SK-N-SH treated with all-trans-retinoic acid at 6 μM for 48 hours (cell line): ENCODE measurements at regions not wholly inside any gene's neighbourhood (a gene's known extent, or its start where the extent isn't known, plus 50 kb on each side); places are given as distances from the start of the nearest gene placed in this dataset.

Experiments used
- ATAC-seq: fragments of 200-7000 bp; cut with Tn5 transposase; 3 replicates; pipeline ENCODE4 v1.9.1; 2020; ENCODE audit warnings: mild to moderate bottlenecking, moderate library complexity
- BACH2 ChIP-seq: fragments of 250-450 bp; sonication (Bioruptor Pico); IDR thresholded peaks from 2 replicates; pipeline ENCODE4 v1.9.0; 2021; ENCODE audit warnings: mild to moderate bottlenecking, borderline replicate concordance
- CREB5 ChIP-seq: fragments of 250-450 bp; sonication (Bioruptor Pico); IDR thresholded peaks from 2 replicates; pipeline ENCODE4 v1.5.1; 2020; ENCODE audit warnings: low read depth, mild to moderate bottlenecking, moderate library complexity
- CSDC2 ChIP-seq: fragments of 250-450 bp; sonication (Bioruptor Pico); IDR thresholded peaks from 2 replicates; pipeline ENCODE4 v1.5.0; 2020; ENCODE audit warnings: mild to moderate bottlenecking, moderate library complexity
- CSRNP3 ChIP-seq: fragments of 250-450 bp; sonication (Bioruptor Pico); IDR thresholded peaks from 2 replicates; pipeline ENCODE4 v1.5.1; 2021; ENCODE audit warnings: mild to moderate bottlenecking, moderate library complexity
- GLIS3 ChIP-seq: fragments of 250-450 bp; sonication (Bioruptor Pico); IDR thresholded peaks from 2 replicates; pipeline ENCODE4 v1.5.0; 2020; ENCODE audit warnings: mild to moderate bottlenecking, moderate library complexity
- ISL1 ChIP-seq: fragments of 250-450 bp; sonication (Bioruptor Pico); IDR thresholded peaks from 2 replicates; pipeline ENCODE4 v2.1.2; 2022; ENCODE audit warnings: mild to moderate bottlenecking, moderate library complexity
- OSR1 ChIP-seq: fragments of 250-450 bp; sonication (Bioruptor Pico); IDR thresholded peaks from 2 replicates; pipeline ENCODE4 v1.8.0; 2022; ENCODE audit warnings: moderate library complexity, mild to moderate bottlenecking, inconsistent platforms
- PATZ1 ChIP-seq: fragments of 250-450 bp; sonication (Bioruptor Pico); IDR thresholded peaks from 2 replicates; pipeline ENCODE4 v1.8.0; 2020; ENCODE audit warnings: mild to moderate bottlenecking, moderate library complexity, borderline replicate concordance
- POU6F1 ChIP-seq: fragments of 250-450 bp; sonication (Bioruptor Pico); IDR thresholded peaks from 2 replicates; pipeline ENCODE4 v1.8.0; 2021; ENCODE audit warnings: low read depth, mild to moderate bottlenecking, moderate library complexity, borderline replicate concordance
- PPARA ChIP-seq: fragments of 250-450 bp; sonication (Bioruptor Pico); IDR thresholded peaks from 2 replicates; pipeline ENCODE4 v1.5.0; 2020; ENCODE audit warnings: mild to moderate bottlenecking, borderline replicate concordance
- RARB ChIP-seq: fragments of 250-450 bp; sonication (Bioruptor Pico); IDR thresholded peaks from 2 replicates; pipeline ENCODE4 v1.8.0; 2021; ENCODE audit warnings: mild to moderate bottlenecking, moderate library complexity
- SNAI2 ChIP-seq: fragments of 250-450 bp; sonication (Bioruptor Pico); IDR thresholded peaks from 2 replicates; pipeline ENCODE4 v1.5.0; 2020; ENCODE audit warnings: mild to moderate bottlenecking, moderate library complexity
- TCF4 ChIP-seq: fragments of 250-450 bp; sonication (Bioruptor Pico); IDR thresholded peaks from 2 replicates; pipeline ENCODE4 v1.8.0; 2021; ENCODE audit warnings: mild to moderate bottlenecking, moderate library complexity, borderline replicate concordance
- TOX ChIP-seq: fragments of 250-450 bp; sonication (Bioruptor Pico); IDR thresholded peaks from 2 replicates; pipeline ENCODE4 v1.8.0; 2021; ENCODE audit warnings: mild to moderate bottlenecking, moderate library complexity, borderline replicate concordance
- TSHZ2 ChIP-seq: fragments of 250-450 bp; sonication (Bioruptor Pico); IDR thresholded peaks from 2 replicates; pipeline ENCODE4 v1.5.0; 2020; ENCODE audit warnings: mild to moderate bottlenecking, moderate library complexity
- ZC3H10 ChIP-seq: fragments of 250-450 bp; sonication (Bioruptor Pico); IDR thresholded peaks from 2 replicates; pipeline ENCODE4 v1.5.1; 2021; ENCODE audit warnings: mild to moderate bottlenecking, moderate library complexity
- ZFP3 ChIP-seq: fragments of 250-450 bp; sonication (Bioruptor Pico); IDR thresholded peaks from 2 replicates; pipeline ENCODE4 v1.5.0; 2020; ENCODE audit warnings: mild to moderate bottlenecking, moderate library complexity
- ZFP30 ChIP-seq: fragments of 450-650 bp; formaldehyde crosslinking; IDR thresholded peaks from 2 replicates; pipeline ENCODE4 v1.5.0; 2022; ENCODE audit warnings: mild to moderate bottlenecking, moderate library complexity
- ZNF565 ChIP-seq: fragments of 450-650 bp; formaldehyde crosslinking; conservative IDR thresholded peaks from 2 replicates; pipeline ENCODE4 v1.5.0; 2020; ENCODE audit warnings: low read depth, mild to moderate bottlenecking, moderate library complexity
- ZNF70 ChIP-seq: fragments of 450-650 bp; formaldehyde crosslinking; IDR thresholded peaks from 2 replicates; pipeline ENCODE4 v1.5.0; 2020; ENCODE audit warnings: mild to moderate bottlenecking, moderate library complexity
- ZNF8 ChIP-seq: fragments of 450-650 bp; formaldehyde crosslinking; IDR thresholded peaks from 2 replicates; pipeline ENCODE4 v1.5.0; 2020; ENCODE audit warnings: mild to moderate bottlenecking, moderate library complexity

GRCh38 chr1:54464031-54464476, 57.9 kb upstream of the SSBP3 start (continued):
- TF ChIP-seq ZFP30 (no peak), CSDC2 (no peak), ZFP3 (CRISPR knock-in tag) (no peak), BACH2 (no peak), ZC3H10 (no peak), TCF4 (CRISPR knock-in tag) (no peak)

- no peak for ATAC-seq
- no peak for TF ChIP-seq CSRNP3 (CRISPR knock-in tag)
- TF ChIP-seq PATZ1 (CRISPR knock-in tag) = no peak
- no peak for TF ChIP-seq ISL1 (CRISPR knock-in tag)
- TF ChIP-seq ZNF565 = no peak
- TF ChIP-seq PPARA (CRISPR knock-in tag) = no peak
- TF ChIP-seq POU6F1 (CRISPR knock-in tag) = no peak
- no peak for TF ChIP-seq ZNF70 (CRISPR knock-in tag)
- TF ChIP-seq SNAI2 (CRISPR knock-in tag) = no peak
- TF ChIP-seq CSDC2 = no peak
- TF ChIP-seq TOX (CRISPR knock-in tag) = no peak
- no peak for TF ChIP-seq GLIS3 (CRISPR knock-in tag)
- no peak for TF ChIP-seq OSR1 (CRISPR knock-in tag)
- no peak for TF ChIP-seq ZFP3 (CRISPR knock-in tag)
- no peak for TF ChIP-seq CREB5 (CRISPR knock-in tag)
These were observed 57.3 kb upstream of the SSBP3 start for GRCh38 chr1:54463259-54464030.

GRCh38 chr1:54462597-54463258, 56.5 kb upstream of the SSBP3 start:
- TF ChIP-seq BACH2 (no peak), ZFP30 (no peak), ZFP3 (CRISPR knock-in tag) (no peak), CSDC2 (no peak), RARB (no peak), TSHZ2 (CRISPR knock-in tag) (no peak), PPARA (CRISPR knock-in tag) (no peak), TOX (CRISPR knock-in tag) (no peak), ZNF565 (no peak), PATZ1 (CRISPR knock-in tag) (no peak), ZC3H10 (no peak), POU6F1 (CRISPR knock-in tag) (no peak), TCF4 (CRISPR knock-in tag) (no peak), ZNF8 (CRISPR knock-in tag) (no peak), ZNF70 (CRISPR knock-in tag) (no peak)
- ATAC-seq = no peak
